ENCODE measurements at regions not wholly inside any gene's neighbourhood (a gene's known extent, or its start where the extent isn't known, plus 50 kb on each side); places are given as distances from the start of the nearest gene placed in this dataset.

DNA sequence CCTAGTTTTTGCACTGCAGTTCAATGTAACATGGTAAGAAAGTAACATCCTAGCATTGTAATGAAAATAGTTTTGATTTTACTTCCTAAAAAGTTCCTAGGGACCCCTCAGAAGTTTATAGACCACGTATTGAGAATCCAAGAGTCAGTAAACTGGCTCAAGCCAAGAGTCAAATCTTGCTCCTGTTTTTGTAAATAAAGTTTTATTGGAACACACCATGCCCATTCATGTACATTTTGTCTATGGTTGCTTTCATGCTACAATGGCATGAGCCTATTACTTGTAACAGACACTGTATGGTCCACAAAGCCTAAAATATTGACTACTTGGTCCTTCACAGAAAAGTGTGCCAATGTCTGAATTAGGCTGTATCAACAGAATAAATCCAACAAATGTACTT, 301.0 kb downstream of the LMO4 start:
- TF ChIP-seq POLR2A (IDR thresholded peaks at IDR 0.05; ENCODE audit: low read depth, low read length) = no peak
- no peak for TF ChIP-seq TAF1 (IDR thresholded peaks at IDR 0.05; ENCODE audit: low read depth, low read length)
